ENCODE measurements at regions not wholly inside any gene's neighbourhood (a gene's known extent, or its start where the extent isn't known, plus 50 kb on each side); places are given as distances from the start of the nearest gene placed in this dataset.

DNA sequence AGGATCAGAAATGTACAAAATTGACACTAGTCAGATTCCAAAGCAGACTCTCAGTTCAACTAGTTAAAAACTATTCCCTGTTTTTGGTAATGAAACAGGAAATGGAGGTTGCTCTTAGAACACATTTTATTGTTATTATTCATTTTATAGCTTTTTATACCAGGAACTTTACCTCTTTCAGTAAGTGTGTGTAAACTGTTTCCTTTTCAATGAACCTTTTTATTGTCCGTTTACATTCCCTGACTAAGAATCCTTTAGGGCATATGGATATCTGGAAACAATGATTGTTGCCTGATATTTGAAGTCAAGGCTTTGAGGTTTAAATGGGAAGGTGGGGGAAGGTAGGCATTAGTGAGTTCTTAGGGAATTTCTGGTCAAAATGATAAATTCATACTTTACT lies 1511.4 kb downstream of the ADGRL3 start:
- H4K20me1 ChIP-seq (ENCODE audit: insufficient read depth, poor library complexity, severe bottlenecking): no peaks in the 10 kb centered on the region
- 24% methylated on average over 1 of the region's 1 CpG for WGBS (ENCODE audit: low lambda C conversion rate, missing lambda C conversion rate)

DNA sequence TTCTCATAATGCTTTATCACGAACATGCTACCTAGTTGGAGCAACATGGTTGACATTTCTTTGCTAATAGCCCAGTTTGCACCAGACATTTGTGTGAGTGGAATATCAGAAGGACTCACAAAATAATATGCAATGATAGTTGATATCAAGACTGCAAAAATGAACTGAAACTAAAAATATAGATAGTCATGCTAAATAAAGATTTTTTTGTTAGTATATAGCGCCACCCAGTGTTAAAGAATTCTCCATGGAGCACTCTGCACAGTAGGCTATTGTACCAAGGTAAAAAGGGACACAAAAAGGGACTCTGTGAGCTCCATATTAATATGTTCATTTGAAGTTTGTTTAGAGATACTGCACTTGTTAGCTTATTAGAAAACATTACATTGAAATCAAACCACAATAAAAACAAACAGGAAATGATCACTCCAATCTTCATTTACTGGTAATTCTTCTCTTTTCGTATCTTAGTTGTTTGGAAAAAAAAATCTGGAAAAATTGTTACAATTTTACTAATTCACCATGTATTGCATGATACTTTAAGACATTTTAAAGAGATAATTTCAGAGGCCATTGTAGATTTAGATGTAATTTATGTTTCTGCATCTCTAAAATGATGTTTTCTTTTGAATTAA lies 1509.6 kb downstream of the ADGRL3 start:
- peaks cover 4% of the 10 kb centered on the region for H3K4me1 ChIP-seq (ENCODE audit: insufficient read depth)
- TF ChIP-seq EZH2 (IDR thresholded peaks at IDR 0.05; ENCODE audit: borderline replicate concordance) (no peak), EZH2phosphoT487 (IDR thresholded peaks at IDR 0.05; ENCODE audit: low read depth, severe bottlenecking, unreplicated experiment) (no peak)
- TF ChIP-seq, protein P1, sequence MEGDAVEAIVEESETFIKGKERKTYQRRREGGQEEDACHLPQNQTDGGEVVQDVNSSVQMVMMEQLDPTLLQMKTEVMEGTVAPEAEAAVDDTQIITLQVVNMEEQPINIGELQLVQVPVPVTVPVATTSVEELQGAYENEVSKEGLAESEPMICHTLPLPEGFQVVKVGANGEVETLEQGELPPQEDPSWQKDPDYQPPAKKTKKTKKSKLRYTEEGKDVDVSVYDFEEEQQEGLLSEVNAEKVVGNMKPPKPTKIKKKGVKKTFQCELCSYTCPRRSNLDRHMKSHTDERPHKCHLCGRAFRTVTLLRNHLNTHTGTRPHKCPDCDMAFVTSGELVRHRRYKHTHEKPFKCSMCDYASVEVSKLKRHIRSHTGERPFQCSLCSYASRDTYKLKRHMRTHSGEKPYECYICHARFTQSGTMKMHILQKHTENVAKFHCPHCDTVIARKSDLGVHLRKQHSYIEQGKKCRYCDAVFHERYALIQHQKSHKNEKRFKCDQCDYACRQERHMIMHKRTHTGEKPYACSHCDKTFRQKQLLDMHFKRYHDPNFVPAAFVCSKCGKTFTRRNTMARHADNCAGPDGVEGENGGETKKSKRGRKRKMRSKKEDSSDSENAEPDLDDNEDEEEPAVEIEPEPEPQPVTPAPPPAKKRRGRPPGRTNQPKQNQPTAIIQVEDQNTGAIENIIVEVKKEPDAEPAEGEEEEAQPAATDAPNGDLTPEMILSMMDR (IDR thresholded peaks at IDR 0.05; ENCODE audit: poor library complexity): peak; percentile 86
- H3K27me3 ChIP-seq: no peaks in the 10 kb centered on the region
- H3K9me2 ChIP-seq (replicated peaks; ENCODE audit: insufficient read depth): no peaks in the 10 kb centered on the region
- H3K79me2 ChIP-seq: no peaks in the 10 kb centered on the region
- no peaks in the 10 kb centered on the region for H4K20me1 ChIP-seq (ENCODE audit: insufficient read depth, poor library complexity, severe bottlenecking)
- H2AFZ ChIP-seq: peak overlapping the region; percentile 4
- H3K36me3 ChIP-seq (replicated peaks; ENCODE audit: insufficient read depth, low read depth): no peaks in the 10 kb centered on the region
- no peak overlapping the region for H3K27ac ChIP-seq
- H3K9me3 ChIP-seq (ENCODE audit: low read depth): no peaks in the 10 kb centered on the region
- no peak overlapping the region for H3K4me3 ChIP-seq
- 60% methylated on average over 3 of the region's 3 CpGs for WGBS (ENCODE audit: low lambda C conversion rate, missing lambda C conversion rate)
- peak; percentile 66 for DNase-seq (ENCODE audit: low spot score)
- H3K4me2 ChIP-seq: peak overlapping the region; percentile 56

More for the DNA sequence above, 1511.4 kb downstream of the ADGRL3 start:
- TF ChIP-seq, protein P1 (IDR thresholded peaks at IDR 0.05; ENCODE audit: poor library complexity): no peak
- peak; percentile 67 for TF ChIP-seq EZH2phosphoT487 (IDR thresholded peaks at IDR 0.05; ENCODE audit: low read depth, severe bottlenecking, unreplicated experiment)
- Histone ChIP-seq H3K9me2 (replicated peaks; ENCODE audit: insufficient read depth) (no peaks in the 10 kb centered on the region), H3K27me3 (no peaks in the 10 kb centered on the region), H3K4me3 (no peak overlapping the region), H3K36me3 (replicated peaks; ENCODE audit: insufficient read depth, low read depth) (no peaks in the 10 kb centered on the region), H3K4me2 (peak overlapping the region; percentile 17), H3K79me2 (no peaks in the 10 kb centered on the region), H2AFZ (peak overlapping the region; percentile 10), H3K4me1 (ENCODE audit: insufficient read depth) (peaks cover 4% of the 10 kb centered on the region), H3K27ac (no peak overlapping the region), H3K9me3 (ENCODE audit: low read depth) (no peaks in the 10 kb centered on the region)
- no peak for DNase-seq (ENCODE audit: low spot score)

DNA sequence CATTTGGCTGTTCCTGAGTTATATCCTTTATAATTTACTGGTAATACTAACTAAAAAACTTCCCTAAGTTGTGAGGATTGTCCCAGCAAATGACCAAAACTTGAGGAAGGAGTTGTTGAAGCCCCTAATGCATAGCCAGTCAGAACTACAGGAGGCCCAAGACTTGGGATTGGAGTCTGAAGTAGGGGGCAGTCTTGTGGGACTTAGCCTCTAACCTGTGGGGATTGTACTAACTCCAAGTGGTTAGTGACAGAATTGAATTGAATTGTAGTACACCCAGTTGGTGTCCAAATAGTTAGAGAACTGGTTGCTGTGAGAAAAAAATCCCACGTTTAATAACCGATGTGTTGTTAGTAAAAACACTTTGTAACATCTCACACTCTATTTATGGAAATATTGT lies 1506.3 kb downstream of the ADGRL3 start:
- H3K4me2 ChIP-seq: no peak overlapping the region
- 97% methylated on average over 2 of the region's 2 CpGs for WGBS (ENCODE audit: low lambda C conversion rate, missing lambda C conversion rate)
- H4K20me1 ChIP-seq (ENCODE audit: insufficient read depth, poor library complexity, severe bottlenecking): no peaks in the 10 kb centered on the region
- H2AFZ ChIP-seq: no peak overlapping the region
- no peaks in the 10 kb centered on the region for H3K27me3 ChIP-seq
- H3K9me2 ChIP-seq (replicated peaks; ENCODE audit: insufficient read depth): no peaks in the 10 kb centered on the region
- no peak for DNase-seq (ENCODE audit: low spot score)
- no peaks in the 10 kb centered on the region for H3K79me2 ChIP-seq
- no peaks in the 10 kb centered on the region for H3K36me3 ChIP-seq (replicated peaks; ENCODE audit: insufficient read depth, low read depth)
- no peak overlapping the region for H3K4me3 ChIP-seq
- no peaks in the 10 kb centered on the region for H3K4me1 ChIP-seq (ENCODE audit: insufficient read depth)
- H3K27ac ChIP-seq: no peak overlapping the region
- H3K9me3 ChIP-seq (ENCODE audit: low read depth): no peaks in the 10 kb centered on the region
- TF ChIP-seq EZH2phosphoT487 (IDR thresholded peaks at IDR 0.05; ENCODE audit: low read depth, severe bottlenecking, unreplicated experiment) (no peak), EZH2 (IDR thresholded peaks at IDR 0.05; ENCODE audit: borderline replicate concordance) (no peak)

DNA sequence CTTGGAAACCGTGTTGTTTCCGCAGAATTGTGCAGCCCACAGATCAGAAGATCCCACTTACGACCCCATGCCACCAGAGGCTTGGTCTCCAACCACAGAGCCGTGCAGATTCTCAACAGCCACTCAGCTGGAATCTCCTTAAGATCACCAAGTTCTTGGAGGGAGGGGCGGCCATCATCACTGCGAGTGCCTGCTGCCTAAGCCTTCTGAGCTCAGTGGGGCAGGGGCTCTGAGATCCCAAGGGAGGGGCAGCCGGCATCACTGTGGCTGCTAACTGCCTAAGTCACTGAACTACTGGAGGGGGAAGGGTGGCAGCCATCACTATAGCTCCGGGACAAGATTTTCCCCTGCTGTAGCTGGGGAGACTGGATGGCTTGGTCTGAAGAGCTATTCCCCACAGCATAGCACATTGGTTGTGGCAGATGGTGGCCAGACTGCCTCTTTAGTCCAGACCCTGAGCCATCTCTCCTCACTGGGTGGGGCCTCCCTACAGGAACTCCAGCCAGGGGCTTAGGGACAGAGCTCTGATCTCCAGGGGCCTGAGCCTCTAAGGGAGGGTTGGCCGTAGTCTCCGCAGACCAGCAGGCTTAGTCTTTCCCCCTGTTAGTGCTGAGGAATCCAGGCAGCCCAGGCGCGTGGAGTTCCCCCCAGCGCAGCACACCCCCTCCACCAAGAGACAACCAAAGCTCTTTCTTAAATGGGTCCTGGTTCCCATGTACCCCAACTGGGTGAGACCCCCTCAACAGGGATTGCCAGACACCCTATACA lies 1483.9 kb downstream of the ADGRL3 start:
- H3K9me3 ChIP-seq (ENCODE audit: low read depth): no peaks in the 10 kb centered on the region
- no peaks in the 10 kb centered on the region for H4K20me1 ChIP-seq (ENCODE audit: insufficient read depth, poor library complexity, severe bottlenecking)
- no peak for DNase-seq (ENCODE audit: low spot score)

More for the DNA sequence above, 1483.9 kb downstream of the ADGRL3 start:
- H3K27ac ChIP-seq: no peak overlapping the region
- H3K4me2 ChIP-seq: no peak overlapping the region
- no peaks in the 10 kb centered on the region for H3K4me1 ChIP-seq (ENCODE audit: insufficient read depth)
- H3K27me3 ChIP-seq: no peaks in the 10 kb centered on the region
- H3K9me2 ChIP-seq (replicated peaks; ENCODE audit: insufficient read depth): no peaks in the 10 kb centered on the region
- no peaks in the 10 kb centered on the region for H3K36me3 ChIP-seq (replicated peaks; ENCODE audit: insufficient read depth, low read depth)
- WGBS (ENCODE audit: low lambda C conversion rate, missing lambda C conversion rate): 96% methylated on average over 13 of the region's 13 CpGs
- H3K79me2 ChIP-seq: no peaks in the 10 kb centered on the region
- TF ChIP-seq, protein P1 (IDR thresholded peaks at IDR 0.05; ENCODE audit: poor library complexity): no peak
- TF ChIP-seq EZH2phosphoT487 (IDR thresholded peaks at IDR 0.05; ENCODE audit: low read depth, severe bottlenecking, unreplicated experiment): no peak
- H2AFZ ChIP-seq: no peak overlapping the region
- H3K4me3 ChIP-seq: no peak overlapping the region
